NCI-H1105 treated with DMSO at 0.1 percent for 48 hours (cell line): ENCODE measurements at regions not wholly inside any gene's neighbourhood (a gene's known extent, or its start where the extent isn't known, plus 50 kb on each side); places are given as distances from the start of the nearest gene placed in this dataset.

ENCODE experiments used
- DNase-seq: peaks from one replicate; lab custom pipeline; 2025; lab: John Stamatoyannopoulos, UW

DNA sequence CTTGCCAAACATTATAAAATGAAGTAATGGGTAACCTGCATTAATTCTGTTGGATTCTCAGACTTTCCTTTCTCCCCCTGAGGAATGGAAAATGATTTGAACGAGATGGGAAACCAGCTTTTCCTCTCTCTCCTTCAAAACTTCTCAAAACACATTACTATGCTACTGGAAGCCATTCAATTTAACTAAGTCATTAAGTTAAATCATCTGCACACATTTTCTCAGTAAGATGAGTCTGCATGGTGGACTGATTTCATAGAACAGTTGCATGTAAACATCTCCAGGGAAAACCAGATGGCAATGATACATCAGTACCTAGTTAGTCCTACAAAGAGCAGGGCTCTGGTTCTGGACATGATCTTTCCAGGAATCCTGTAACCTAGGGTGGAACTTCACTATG lies 59.9 kb downstream of the BMP4 start:
- no peak for DNase-seq

DNA sequence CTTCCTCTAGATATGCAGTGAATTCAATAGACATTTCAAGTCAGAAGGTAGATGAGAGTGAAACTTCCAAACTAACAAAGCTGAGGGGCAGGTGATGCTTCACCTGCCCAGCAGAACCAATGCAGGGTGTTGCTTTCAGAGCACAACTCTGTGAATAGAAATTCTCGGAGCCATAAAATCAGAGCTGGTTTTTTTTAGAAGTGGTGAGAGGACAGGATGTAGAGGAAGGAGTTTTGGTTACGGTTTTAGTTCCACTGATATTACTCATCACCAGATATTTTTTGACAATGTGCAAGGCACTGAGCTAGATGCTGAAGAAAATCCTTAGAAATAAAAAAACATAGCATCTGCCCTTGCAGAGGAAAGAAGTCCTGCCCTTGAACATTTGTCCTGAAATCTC lies 62.2 kb downstream of the BMP4 start:
- no peak for DNase-seq

DNA sequence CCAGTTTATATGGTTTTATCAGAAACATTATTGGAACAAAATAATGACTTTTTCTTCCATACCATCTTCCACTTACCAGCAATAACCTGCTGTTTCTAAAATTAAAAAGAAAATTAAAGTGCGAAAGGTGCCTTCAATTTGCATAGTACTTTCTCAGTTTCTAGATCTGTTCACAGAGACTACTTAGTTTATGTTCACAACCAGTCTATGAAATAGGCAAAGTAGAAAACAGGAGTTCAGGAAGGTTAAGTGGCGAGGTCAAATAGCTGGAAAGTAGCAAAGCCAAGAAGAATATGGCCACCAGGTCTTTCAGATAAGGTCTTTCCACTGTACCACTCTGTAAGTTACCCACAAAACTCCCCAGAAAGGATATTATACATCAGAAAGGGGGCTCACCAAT lies 63.3 kb downstream of the BMP4 start:
- DNase-seq, result no peak

DNA sequence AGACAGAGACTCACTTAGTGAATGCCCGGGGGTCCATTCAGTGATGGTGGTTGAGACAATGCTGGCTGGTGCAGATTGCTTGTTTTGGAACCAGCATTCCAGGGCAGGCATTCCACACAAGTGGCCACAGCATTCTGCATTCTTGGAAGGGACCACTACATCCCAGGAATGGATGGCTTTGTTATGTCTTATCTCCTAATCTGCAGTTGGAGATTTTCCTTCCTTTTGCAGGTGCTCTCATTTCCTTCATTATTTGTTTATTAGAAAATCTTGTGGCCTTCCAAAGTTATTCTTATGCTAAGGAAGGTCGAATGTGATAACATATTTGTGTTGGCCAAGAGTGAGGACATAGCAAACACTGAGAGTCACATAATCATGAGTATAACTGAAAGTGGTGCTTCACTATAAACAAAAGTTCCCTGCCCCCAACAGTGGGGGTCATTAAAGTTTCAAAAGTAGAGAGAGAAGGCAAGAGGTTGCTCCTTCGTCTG lies 66.0 kb downstream of the BMP4 start:
- DNase-seq, result no peak

GRCh38 chr14:53888535-53889386 lies 67.9 kb downstream of the BMP4 start:
- DNase-seq, result no peak

GRCh38 chr14:53885136-53885640 lies 71.4 kb downstream of the BMP4 start:
- no peak for DNase-seq

DNA sequence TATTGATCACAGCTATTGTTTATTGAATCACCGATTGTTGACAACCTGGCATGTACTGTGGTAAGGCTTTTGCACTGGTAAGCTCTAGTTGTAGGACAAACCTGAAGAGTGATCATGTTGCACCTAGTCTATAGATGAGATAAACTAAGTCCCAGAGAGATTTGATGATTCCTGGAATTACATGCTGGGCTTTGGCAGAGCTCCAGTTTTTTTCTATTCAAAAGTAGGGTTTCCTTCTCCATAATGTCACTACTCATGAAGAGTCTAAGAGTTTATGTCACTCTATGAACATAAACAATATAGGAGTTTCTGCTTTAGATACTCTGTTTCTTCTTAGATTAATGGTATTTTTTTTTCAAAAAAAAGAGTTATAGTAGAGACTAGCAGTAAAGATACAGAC lies 72.0 kb downstream of the BMP4 start:
- DNase-seq, result no peak

- no peak for DNase-seq
These were observed 72.9 kb downstream of the BMP4 start for GRCh38 chr14:53883739-53884138.

DNA sequence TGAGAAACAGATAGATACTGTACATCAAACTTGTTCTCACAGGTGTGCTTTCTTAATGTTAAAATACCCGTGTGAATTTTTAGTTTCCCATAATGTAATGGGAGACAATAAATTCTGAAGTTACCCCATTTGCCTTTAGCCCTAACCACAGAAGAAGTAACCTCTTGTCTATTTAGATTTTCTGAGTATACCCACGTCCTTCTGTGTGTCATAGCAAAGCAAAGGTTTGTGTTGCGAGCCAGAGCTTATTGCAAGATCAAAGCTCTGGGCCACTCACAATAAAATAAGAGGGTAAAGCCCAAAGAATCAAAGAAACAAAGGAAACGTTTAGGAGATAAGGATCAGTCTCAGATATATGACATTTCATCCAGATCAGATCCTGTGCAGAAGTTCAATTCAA lies 73.9 kb downstream of the BMP4 start:
- no peak for DNase-seq

DNA sequence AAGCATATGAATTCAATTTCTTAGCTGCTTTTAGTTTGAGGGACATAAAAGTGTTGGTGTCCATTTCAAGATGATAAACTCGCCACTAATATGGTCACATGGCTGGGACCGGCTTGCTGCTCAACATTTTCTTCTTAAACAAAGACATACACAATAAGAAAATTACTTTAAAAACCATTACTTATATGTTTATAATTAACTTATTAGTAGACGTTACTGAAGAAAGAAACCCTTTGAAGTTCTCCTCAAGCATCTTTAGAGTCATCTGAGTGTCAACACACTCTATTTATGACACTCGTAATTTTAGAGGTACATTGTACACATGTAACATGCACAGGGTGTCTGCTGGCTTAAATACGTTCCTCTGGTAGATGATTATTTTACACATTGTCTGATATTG lies 74.7 kb downstream of the BMP4 start:
- no peak for DNase-seq

GRCh38 chr14:53881161-53881871 lies 75.3 kb downstream of the BMP4 start:
- DNase-seq, result no peak

DNA sequence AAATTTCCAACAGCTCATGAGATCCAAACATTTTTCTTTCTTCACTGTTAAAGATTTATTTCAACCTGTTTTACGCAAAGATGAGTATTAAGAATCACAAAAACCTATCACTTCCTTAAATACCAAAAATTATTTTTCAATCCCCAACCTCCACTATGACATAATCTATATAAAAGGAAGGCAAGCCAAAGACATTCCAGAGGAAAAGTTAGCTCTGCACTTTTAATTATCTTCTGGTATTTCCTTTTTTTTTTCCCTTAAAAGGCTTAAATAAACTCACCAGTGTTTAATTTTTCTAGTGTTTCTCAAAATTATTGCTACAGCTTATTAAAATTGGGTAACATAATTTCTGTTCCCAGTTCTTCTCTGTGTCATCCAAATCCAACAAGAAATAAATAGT lies 75.9 kb downstream of the BMP4 start:
- no peak for DNase-seq

DNA sequence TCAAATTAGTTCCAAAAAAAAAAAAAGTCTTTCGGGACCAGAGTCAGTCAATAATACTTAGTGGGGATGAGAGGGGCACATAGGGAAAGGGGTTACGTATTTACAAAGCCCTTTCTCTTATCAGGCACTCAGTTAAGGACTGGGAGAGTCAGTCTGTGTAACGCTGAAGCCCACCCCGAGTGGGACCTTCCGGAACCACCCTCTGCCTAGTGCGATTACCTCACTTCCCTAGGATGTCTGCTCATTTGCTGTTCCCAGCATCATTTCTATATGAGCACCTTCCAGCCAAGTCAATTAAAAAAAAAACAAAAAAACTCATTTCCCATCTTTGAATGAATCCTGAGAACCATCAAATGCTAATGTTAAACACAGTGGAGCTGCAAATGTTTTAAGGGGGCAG lies 76.9 kb downstream of the BMP4 start:
- DNase-seq, result no peak

DNA sequence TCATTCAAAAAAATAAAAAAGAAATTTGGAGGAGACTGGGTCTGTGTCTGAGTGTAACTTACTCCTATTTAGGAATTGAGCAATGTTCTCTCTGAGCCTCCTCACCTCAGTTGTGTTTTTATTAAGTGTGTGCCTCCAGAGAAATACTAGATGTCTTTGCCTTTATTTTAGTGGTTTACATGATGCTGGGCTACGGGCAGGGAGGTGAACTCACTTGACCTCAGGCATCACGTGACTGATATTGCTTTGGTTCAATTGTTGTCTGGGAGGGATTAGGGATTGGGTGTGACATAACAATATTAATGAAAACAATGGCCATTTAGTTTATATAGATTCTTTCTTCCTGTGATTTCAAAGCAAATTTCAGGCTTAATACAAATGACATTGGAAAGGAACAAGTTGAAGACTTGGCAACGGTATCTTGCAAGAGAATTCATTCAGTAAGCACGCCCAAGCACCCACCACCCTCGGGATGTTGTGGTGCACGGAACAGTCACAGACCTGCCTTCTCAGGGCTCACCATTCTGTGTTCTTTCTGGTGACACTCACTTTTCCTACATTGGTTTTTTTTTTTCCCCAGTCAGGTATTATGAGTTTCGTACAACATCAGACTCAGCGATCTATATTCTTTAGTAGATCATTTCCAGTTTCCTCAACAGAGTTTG lies 77.5 kb downstream of the BMP4 start:
- no peak for DNase-seq

GRCh38 chr14:53875324-53875897 lies 81.2 kb downstream of the BMP4 start:
- DNase-seq, result no peak

GRCh38 chr14:53874704-53875103 lies 81.9 kb downstream of the BMP4 start:
- DNase-seq, result no peak

- DNase-seq, result no peak
These were observed 83.9 kb downstream of the BMP4 start for GRCh38 chr14:53872681-53873089.

DNA sequence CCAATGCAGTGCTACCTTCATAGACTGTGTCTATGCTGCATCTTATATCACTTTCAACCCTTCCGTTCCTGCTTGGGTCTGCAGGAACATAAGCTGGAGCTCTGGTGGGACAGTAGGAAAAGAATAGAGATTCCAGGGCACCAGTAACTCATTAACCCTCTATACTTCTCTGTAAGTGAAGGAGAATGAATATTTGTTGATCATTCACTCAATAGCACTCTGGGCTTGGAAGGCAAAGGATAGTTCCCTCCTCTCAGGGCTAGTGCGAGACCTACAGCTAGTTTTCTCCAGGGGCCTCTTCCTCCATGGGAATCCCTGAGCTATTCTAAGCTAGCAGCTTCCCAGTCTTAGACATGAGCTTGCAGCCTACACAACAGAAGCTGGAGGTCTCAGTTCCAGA lies 84.7 kb downstream of the BMP4 start:
- no peak for DNase-seq

DNA sequence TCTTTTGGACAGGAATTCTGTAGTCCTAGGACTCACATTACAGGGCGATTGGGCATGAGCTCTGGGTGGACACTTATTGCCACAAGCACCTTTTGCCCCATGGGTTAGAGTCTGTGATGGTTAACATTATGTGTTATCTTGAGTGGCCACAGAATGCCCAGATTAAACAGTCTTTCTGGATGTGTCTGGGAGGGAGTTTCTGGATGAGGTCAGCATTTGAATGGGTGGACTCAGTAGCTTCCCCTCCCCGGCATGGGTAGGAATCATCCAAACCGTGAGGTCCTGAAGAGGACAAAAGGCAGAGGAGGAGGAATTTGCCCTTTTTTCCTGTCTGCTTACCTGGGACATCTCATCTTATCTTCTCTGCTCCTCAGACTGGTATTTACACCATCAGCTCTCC lies 85.6 kb downstream of the BMP4 start:
- no peak for DNase-seq

DNA sequence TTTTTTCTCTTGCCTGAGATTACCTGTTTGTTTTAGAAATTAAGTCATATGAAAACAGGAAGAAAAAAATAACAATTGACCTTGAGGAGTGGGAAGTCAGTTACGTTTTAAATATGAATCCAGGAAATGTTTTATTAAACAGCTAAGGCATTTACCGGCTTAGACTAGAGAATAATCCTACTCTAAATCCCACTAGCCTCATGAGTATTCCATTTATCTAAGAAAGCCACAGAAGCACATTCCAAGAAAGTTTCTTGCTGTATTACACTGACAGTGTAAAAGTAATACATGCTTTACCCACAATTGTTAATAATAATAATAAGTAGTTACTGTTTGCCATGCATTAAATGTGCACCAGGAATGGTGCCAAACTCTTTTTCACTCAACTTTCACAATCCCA lies 90.9 kb downstream of the BMP4 start:
- DNase-seq, result no peak

DNA sequence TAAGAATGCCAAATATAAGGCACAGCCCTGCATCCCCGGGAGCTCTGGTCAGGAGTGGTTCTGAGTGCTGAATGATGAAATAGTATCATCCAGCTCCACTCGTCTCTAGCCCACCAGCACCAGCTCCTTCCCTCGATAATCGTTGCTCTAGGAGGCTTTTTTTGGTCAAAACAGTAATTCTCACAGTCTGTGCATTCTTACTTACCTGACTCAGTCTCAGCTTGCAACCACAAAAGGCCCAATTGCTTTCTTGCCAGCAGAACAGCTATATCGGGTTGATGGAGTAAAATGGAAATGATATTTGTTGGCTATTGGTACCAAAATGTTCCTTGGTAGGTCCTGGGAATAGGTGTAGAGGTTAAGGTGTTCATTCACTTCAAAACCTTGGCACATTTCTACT lies 94.8 kb downstream of the BMP4 start:
- no peak for DNase-seq

DNA sequence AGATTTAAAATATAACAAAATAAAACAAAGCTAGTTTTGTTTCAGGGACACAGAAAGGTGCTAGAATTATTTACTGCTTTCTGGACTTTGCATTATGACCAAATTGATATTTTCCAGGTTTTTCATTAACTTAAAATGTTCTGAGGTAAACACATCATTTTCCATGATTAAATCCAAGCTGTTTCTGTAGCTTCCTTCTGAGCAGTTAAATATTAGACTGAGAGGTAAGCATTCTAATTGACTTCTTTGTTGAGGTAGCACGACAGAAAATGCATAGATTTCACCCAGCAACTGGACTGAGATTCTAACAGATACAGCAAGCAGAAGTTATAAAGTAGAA lies 98.3 kb downstream of the BMP4 start:
- no peak for DNase-seq
